Right renal pelvis (tissue), 4 donors: ENCODE measurements at regions not wholly inside any gene's neighbourhood (a gene's known extent, or its start where the extent isn't known, plus 50 kb on each side); places are given as distances from the start of the nearest gene placed in this dataset.

Source experiments
- DNase-seq, 4 donors: peaks; one replicate each; pipeline ENCODE4 v3.0.0-alpha.2; 2013; ENCODE audit warnings: low read depth in 4 of 4, low spot score in 3 of 4, missing footprints in 1 of 4

- DNase-seq = no peak
These were observed 259.0 kb upstream of the E2F7 start for GRCh38 chr12:77324416-77324762.

GRCh38 chr12:77323788-77324415 is 258.5 kb upstream of the E2F7 start:
- no peak for DNase-seq

DNA sequence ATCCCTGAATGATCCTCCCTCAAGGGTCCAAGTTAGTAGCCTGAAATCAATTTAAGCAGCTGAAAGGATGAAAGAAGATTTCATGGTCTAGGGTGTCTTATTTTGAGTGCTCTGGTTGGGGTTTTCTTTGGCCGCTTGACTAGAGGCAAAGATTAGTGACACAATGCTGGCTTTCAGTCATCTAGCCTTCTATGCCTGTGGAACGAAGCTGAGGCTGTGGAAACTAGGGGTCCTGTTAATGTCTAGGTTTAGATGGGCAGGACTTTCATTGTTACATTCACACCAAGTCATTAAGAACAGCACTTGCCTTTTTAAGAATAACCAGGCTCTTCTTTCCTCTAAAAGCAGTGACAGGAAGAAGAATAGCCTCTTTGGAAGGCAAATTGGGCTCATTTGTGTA is 253.8 kb upstream of the E2F7 start:
- no peak for DNase-seq

- no peak for DNase-seq
These were observed 250.0 kb upstream of the E2F7 start for GRCh38 chr12:77315407-77315806.

DNA sequence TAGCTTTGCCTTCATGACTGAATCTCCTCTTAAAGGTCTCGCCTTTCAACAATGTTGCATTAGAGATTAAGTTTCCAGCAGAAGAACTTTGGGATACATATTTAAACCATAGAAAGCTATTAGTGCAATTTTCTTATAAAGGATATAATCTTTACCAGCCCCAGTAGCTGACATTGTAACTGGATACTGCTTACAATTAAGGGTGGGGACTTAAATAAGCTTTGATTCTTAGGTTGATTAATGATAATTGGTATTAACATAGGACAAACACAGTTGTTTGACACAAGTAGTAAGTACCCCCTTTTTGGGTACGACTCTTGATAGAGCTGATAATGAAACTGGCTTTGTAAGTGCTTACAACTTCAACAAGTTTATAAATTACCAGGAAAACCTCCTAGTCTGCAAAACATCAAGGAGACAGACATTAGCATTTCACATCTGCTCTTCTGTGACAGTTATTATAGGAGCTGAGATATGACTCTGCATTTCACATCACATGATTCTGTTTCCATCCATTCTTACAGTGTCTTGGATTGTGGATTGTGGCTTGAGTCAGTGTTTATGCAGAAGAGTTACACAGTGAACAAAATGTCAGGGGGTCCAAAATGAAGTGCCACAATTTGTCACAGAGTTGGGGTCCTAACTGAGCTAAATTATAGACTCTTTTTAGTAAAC is 249.1 kb upstream of the E2F7 start:
- no peak for DNase-seq

DNA sequence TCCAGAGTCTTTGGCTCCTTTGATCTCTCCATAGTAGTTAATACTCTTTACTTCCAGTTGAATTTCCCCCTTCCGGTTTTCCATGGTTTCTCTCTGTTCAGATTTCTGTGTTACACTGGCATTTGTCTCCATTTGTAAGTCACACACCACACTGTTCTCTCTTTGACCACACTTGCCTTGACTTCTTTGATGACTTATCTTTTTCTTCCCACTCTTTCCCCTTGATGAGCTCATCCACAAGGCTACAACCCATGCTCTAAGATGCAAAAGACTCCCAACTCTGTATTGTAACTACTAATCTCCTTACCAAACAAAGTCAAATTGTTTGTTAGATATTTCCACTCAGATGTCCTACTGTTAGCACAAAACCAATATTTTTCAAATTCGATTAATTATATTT is 242.7 kb upstream of the E2F7 start:
- no peak for DNase-seq

- no peak for DNase-seq
These were observed 235.4 kb upstream of the E2F7 start for GRCh38 chr12:77300811-77301210.

DNA sequence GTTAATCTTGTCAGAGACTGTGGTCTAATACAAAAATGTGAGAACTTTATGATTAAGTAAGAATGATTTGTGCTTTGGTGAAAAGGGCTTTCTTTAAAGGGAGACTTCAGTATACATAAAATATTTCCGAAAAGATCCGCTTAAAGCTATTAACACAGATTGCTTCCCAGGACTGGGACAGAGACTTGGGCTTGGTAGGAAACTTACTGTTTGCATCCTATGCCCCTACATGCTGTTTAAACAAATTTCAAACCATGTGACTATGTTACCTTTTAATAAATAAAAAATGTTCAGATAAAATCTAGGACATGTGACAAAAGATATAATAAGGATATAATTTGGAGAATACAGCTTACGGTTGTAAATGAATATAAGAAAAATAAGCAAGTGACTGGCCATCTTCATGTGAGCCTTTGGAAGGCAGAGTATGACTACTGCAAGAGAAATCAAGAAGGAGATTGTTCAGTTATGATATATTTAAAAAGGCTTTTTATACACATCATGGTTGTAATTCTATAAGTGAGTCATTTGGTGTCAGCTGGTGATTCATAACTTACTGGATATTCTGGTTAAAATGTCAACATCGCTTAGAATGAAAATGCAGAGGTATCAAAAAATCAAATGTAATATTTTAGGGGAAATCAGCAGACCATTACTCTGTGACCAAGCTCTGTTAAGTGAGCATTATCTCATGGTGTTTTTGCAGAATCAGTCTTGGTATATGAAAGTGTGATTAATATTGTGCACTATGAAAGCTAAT is 234.7 kb upstream of the E2F7 start:
- DNase-seq = no peak

DNA sequence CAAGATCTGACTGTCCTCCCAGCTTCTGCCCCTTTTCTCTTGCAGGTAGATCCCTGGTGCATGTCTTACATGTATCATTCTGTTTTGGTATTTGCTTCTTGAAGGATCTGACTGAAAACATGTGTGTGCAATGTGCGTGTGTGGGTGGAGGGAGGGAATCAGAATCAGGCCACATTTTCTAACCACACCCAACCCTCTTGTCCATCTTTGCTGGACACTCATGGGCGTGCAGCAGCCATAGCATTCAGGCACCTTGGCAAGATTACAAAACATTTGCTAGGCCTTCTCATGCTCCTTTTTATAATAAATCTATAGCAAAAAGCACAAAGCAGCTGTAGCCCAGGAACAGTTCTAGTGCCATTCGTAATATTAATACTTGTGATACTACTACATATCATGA is 233.6 kb upstream of the E2F7 start:
- DNase-seq = no peak

DNA sequence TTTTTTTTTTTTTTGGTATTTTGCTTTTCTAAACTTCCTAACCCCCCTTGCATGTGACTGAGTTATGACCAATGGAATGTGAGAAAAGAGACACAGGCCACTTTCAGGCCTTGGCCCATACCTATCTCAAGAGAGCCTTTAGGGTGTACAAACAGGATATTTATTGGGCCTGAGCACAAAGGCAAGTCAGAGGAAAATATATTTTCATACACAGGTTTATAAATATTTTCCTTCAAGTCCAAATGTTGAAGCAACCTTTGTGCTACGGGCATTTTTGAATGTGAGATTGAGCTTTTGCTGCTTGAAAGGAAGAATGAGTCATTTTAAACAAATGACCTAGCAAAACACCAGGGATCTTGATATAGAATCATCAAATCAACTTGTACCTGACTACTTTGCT is 228.6 kb upstream of the E2F7 start:
- DNase-seq = no peak

DNA sequence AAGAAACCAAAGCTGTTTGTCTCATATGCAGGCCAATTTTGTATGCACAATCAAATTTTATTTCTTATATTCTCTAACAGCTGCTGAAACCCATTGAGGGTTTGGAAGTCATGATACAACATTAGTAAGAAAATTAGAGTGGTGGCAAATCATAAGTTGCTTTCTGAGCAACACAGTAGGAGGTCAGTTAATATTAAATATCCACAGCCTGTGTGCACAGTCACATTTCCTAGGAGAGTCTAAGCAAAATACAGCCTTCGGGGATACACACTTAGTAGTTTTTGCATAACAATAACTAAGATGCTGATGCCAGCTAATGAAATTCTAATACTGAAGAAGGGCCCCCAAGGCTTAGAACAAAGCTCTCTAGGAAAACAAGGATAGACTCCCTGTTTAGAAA is 209.6 kb upstream of the E2F7 start:
- no peak for DNase-seq

DNA sequence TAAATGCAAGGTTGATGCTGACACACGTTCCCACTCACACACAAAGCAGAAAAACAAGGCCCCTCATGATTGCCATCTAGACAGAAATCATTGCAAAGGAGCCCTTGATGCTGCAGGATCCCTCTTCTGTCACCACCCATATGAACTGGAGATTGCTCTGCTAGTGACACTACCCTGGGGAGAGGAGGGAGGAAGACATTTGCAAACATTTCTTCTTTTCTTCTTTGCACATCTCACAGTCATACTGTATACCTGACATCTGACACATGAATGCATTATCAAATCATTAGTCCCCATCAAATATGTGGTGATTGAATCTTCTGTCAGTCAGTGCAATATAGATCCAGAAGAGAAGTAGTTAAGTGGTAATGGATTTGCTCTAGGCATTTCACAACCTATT is 208.5 kb upstream of the E2F7 start:
- DNase-seq = no peak

DNA sequence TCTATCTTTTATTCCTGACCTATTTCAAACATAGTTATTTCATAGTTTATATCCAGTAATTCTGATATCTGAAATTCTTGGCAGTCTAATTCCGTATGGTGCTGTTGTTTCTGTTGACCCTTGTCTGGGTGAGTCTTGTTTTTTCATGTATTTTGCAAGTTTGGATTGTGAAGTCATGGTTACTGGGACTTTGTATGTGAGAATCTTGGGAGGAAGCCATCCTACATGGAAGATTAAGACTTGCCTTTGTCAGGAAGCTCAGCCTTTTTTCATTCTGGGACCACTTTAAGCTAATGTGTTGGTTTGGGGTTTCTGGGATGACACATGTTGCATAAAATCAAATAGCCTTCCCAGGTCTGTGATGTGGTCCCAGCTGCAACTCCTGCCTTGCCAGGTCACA is 191.6 kb upstream of the E2F7 start:
- no peak for DNase-seq

GRCh38 chr12:77253321-77253720 is 188.0 kb upstream of the E2F7 start:
- no peak for DNase-seq

- no peak for DNase-seq
These were observed 186.4 kb upstream of the E2F7 start for GRCh38 chr12:77251799-77252198.

GRCh38 chr12:77249892-77250291 is 184.5 kb upstream of the E2F7 start:
- DNase-seq = no peak

DNA sequence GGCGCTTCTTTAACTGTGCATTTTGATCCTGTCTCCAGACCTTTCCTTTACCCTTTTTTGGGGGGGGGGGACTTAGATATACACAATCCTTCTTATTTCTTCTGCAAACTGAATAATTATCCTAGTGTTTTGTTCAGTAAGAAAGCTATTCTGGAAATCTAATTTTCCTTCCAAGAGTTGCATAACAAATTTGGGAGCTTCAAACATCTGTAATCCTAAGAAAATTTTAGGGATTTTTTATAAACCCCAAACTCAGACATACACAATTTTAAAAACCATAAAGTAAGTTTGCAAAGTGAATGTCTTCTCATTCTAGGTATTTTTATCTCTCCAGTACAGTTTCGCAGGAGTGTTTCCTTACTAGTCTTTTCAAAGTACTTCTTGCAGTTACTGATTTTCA is 182.7 kb upstream of the E2F7 start:
- DNase-seq = no peak

DNA sequence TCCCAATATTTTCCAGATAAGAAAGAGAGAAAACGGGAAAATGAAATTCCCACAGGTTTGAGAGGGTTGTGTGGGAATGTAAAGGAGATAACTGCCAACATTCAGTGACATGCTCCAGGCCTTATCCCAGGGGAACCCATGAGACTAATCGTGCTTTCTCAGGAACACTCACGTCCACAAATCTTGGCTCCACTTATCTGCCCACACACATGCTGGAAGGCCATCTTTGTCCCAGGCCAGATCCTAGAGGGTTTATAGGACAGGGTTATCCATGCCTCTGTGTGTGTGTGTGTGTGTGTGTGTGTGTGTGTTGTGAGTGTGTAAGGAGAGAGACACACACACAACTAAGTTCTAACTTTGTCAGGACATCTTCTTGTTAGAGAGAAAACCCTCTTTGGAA is 182.2 kb upstream of the E2F7 start:
- no peak for DNase-seq

- DNase-seq = no peak
These were observed 178.0 kb upstream of the E2F7 start for GRCh38 chr12:77243345-77243744.

DNA sequence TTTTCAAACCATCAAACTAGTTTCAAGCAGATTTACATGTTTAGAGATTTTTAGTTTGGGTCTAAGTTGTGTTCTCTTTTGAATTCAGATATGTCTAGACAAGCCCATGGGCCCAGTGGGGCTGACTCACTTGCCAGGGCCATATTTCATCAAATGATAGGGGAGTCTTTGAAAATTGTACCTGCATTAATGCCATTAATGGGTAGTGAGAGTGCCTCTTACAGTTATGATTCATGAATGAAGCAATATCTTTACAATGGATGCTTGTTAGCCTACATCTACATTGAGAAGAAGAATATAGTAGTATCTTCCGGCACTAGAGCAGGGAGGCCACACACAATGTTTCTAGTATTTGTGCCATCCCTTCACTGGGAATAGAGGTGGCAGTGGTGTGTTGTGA is 174.2 kb upstream of the E2F7 start:
- no peak for DNase-seq

DNA sequence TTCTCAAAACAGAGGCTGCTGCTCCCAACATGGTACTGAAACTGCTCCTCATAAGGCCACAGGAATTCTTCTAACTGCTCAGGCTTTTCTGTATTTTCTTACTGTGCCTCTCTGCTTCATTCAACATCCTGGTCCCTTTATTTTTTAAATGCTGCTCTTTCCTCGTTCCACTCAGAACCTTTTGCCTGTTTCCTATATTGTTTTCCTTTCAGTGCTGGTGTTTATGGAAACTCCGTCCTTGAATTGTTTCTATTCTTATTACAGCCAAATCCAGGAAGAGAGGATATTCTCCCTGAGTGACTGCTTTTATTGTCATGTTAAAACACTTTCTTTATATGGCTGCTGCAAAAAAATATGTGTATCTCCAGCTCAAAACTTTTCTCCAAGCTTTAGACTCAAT is 173.0 kb upstream of the E2F7 start:
- DNase-seq = no peak

- no peak for DNase-seq
These were observed 172.5 kb upstream of the E2F7 start for GRCh38 chr12:77237896-77238295.
